GM23338 (cell line): ENCODE measurements at regions not wholly inside any gene's neighbourhood (a gene's known extent, or its start where the extent isn't known, plus 50 kb on each side); places are given as distances from the start of the nearest gene placed in this dataset.

Experiments
- EZH2phosphoT487 ChIP-seq: fragments of 200-600 bp; sonication (generic); IDR thresholded peaks from one replicate; pipeline ENCODE4 v1.8.1; 2018; ENCODE audit warnings: antibody characterized with exemption; ENCODE audit not compliant: unreplicated experiment
- TF ChIP-seq, protein P1 (sequence below), 2 experiments: fragments of 200-600 bp in 1 of 2; sonication (generic) in 1 of 2; conservative IDR thresholded peaks; 2 replicates each; pipeline versions ENCODE4 v1.5.1 to v1.6.1; 2016 to 2017; ENCODE audit warnings: antibody characterized with exemption in 2 of 2, low read depth in 2 of 2, mild to moderate bottlenecking in 2 of 2, moderate library complexity in 1 of 2

GRCh38 chr9:82492274-82492673, 503.7 kb downstream of the SPATA31D1 start:
- no peak for TF ChIP-seq EZH2phosphoT487
- TF ChIP-seq, protein P1, sequence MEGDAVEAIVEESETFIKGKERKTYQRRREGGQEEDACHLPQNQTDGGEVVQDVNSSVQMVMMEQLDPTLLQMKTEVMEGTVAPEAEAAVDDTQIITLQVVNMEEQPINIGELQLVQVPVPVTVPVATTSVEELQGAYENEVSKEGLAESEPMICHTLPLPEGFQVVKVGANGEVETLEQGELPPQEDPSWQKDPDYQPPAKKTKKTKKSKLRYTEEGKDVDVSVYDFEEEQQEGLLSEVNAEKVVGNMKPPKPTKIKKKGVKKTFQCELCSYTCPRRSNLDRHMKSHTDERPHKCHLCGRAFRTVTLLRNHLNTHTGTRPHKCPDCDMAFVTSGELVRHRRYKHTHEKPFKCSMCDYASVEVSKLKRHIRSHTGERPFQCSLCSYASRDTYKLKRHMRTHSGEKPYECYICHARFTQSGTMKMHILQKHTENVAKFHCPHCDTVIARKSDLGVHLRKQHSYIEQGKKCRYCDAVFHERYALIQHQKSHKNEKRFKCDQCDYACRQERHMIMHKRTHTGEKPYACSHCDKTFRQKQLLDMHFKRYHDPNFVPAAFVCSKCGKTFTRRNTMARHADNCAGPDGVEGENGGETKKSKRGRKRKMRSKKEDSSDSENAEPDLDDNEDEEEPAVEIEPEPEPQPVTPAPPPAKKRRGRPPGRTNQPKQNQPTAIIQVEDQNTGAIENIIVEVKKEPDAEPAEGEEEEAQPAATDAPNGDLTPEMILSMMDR (conservative IDR thresholded peaks at IDR 0.05; ENCODE audit: low read depth in 2 of 2) = no peak
